Suprapubic skin (tissue), 4 donors: ENCODE measurements at regions not wholly inside any gene's neighbourhood (a gene's known extent, or its start where the extent isn't known, plus 50 kb on each side); places are given as distances from the start of the nearest gene placed in this dataset.

Source experiments
- DNase-seq, 2 donors: peaks; one replicate each; pipeline ENCODE4 v3.0.0-alpha.2; 2019; ENCODE audit warnings: low spot score in 2 of 2
- H3K27ac ChIP-seq: fragments of 200-600 bp; sonication (generic); one replicate; pipeline ENCODE4 v1.5.1; 2019
- H3K27me3 ChIP-seq: fragments of 200-600 bp; sonication (generic); one replicate; pipeline ENCODE4 v1.5.1; 2019
- H3K36me3 ChIP-seq: fragments of 200-600 bp; sonication (generic); one replicate; pipeline ENCODE4 v1.5.1; 2019
- H3K4me1 ChIP-seq: fragments of 200-600 bp; sonication (generic); one replicate; pipeline ENCODE4 v1.5.1; 2019
- H3K4me3 ChIP-seq: fragments of 200-600 bp; sonication (generic); one replicate; pipeline ENCODE4 v1.5.1; 2019; ENCODE audit warnings: mild to moderate bottlenecking
- H3K9me3 ChIP-seq: fragments of 200-600 bp; sonication (generic); one replicate; pipeline ENCODE4 v1.5.1; 2019
- CTCF ChIP-seq, 2 donors: fragments of 200-600 bp in 1 of 2; fragments of 450-650 bp in 1 of 2; sonication (generic) in 1 of 2; IDR thresholded peaks; one replicate each; pipeline ENCODE4 v1.5.1; 2016 to 2019; ENCODE audit warnings: antibody characterized with exemption in 2 of 2, mild to moderate bottlenecking in 1 of 2, moderate library complexity in 1 of 2
- EP300 ChIP-seq: sonication (generic); formaldehyde crosslinking; IDR thresholded peaks from one replicate; pipeline ENCODE4 v1.6.1; 2017; ENCODE audit warnings: antibody characterized with exemption
- POLR2A ChIP-seq, 2 donors: fragments of 450-650 bp; IDR thresholded peaks; one replicate each; pipeline ENCODE4 v1.6.1; 2017; ENCODE audit warnings: antibody characterized with exemption in 2 of 2, mild to moderate bottlenecking in 2 of 2, moderate library complexity in 2 of 2
- POLR2AphosphoS5 ChIP-seq, 3 donors: sonication (generic); formaldehyde crosslinking; IDR thresholded peaks; one replicate each; pipeline ENCODE4 v1.6.1; 2017; ENCODE audit warnings: antibody characterized with exemption in 3 of 3
- WGBS: methylation state at CpG from one replicate; pipeline ENCODE4 v1.1.5; 2018; 5-methylcytosine and 5-hydroxymethylcytosine counted together

DNA sequence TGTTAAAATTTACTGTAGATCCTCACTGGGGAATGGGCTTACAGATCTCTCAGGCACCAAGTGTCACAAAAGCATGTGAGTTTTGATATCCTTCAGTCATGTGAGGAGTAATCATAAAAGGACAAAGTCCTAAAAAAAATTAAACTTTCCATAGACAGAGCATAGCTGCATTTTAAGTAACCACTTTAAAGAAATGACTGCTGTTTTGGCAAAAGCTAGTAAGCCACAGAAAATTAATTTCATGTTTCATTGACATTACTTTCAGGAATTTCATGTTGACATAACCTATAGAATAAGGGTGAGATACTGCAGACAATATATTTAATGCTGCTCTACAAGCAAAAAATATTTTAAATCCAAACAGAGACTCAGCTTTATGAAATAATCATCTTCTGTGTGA, 156.3 kb downstream of the LYPLAL1 start:
- H3K27me3 ChIP-seq: no peaks in the 10 kb centered on the region
- no peaks in the 10 kb centered on the region for H3K4me1 ChIP-seq
- no peak overlapping the region for H3K27ac ChIP-seq
- H3K9me3 ChIP-seq: no peaks in the 10 kb centered on the region
- TF ChIP-seq EP300 (no peak), POLR2AphosphoS5 (IDR thresholded peaks at IDR 0.05) (no peak), POLR2A (IDR thresholded peaks at IDR 0.05) (no peak), CTCF (IDR thresholded peaks at IDR 0.05) (no peak)
- DNase-seq: no peak
- no peak overlapping the region for H3K4me3 ChIP-seq
- no peaks in the 10 kb centered on the region for H3K36me3 ChIP-seq

DNA sequence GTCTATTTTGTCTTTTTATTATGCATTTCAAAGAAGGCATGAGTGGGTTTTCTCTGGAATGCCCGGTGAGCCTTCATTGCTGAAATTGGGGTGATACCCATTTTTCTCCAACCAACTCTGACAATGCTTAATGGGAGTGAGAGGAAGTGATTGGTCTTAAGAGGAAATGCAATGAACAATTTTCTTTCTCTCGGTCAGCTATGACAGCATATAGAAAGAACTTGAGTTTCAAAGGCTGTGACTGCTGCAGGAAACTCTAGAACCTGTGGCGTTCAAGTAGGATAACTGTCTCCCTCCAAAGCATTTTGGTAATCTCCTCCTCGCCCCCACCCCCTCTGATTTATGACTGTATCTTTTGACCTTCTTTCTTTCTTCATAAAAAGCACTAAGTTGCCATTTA, 155.9 kb downstream of the LYPLAL1 start:
- Histone ChIP-seq H3K27me3 (no peaks in the 10 kb centered on the region), H3K36me3 (no peaks in the 10 kb centered on the region), H3K9me3 (no peaks in the 10 kb centered on the region), H3K27ac (no peak overlapping the region), H3K4me3 (no peak overlapping the region), H3K4me1 (no peaks in the 10 kb centered on the region)
- TF ChIP-seq POLR2AphosphoS5 (IDR thresholded peaks at IDR 0.05) (no peak), EP300 (no peak), POLR2A (IDR thresholded peaks at IDR 0.05) (no peak), CTCF (IDR thresholded peaks at IDR 0.05) (no peak)
- WGBS: 67% methylated on average over 4 of the region's 4 CpGs
- DNase-seq: no peak

- 92% methylated on average over 9 of the region's 9 CpGs for WGBS
- Histone ChIP-seq H3K36me3 (no peaks in the 10 kb centered on the region), H3K27me3 (no peaks in the 10 kb centered on the region), H3K4me1 (no peaks in the 10 kb centered on the region), H3K4me3 (no peak overlapping the region), H3K9me3 (no peaks in the 10 kb centered on the region), H3K27ac (no peak overlapping the region)
- no peak for DNase-seq
- TF ChIP-seq CTCF (IDR thresholded peaks at IDR 0.05) (no peak), POLR2AphosphoS5 (IDR thresholded peaks at IDR 0.05) (no peak), EP300 (no peak), POLR2A (IDR thresholded peaks at IDR 0.05) (no peak)
Observed at GRCh38 chr1:219326843-219327242, 153.2 kb downstream of the LYPLAL1 start.

GRCh38 chr1:219325368-219325742, 151.7 kb downstream of the LYPLAL1 start:
- Histone ChIP-seq H3K36me3 (no peaks in the 10 kb centered on the region), H3K9me3 (no peaks in the 10 kb centered on the region), H3K4me3 (no peak overlapping the region), H3K4me1 (no peaks in the 10 kb centered on the region), H3K27me3 (no peaks in the 10 kb centered on the region), H3K27ac (no peak overlapping the region)
- DNase-seq: no peak
- TF ChIP-seq POLR2A (IDR thresholded peaks at IDR 0.05): no peak
- TF ChIP-seq CTCF (IDR thresholded peaks at IDR 0.05): no peak
- no peak for TF ChIP-seq POLR2AphosphoS5 (IDR thresholded peaks at IDR 0.05)
- TF ChIP-seq EP300: no peak
- WGBS: 80% methylated on average over 1 of the region's 1 CpG

GRCh38 chr1:219324629-219325367, 151.1 kb downstream of the LYPLAL1 start:
- no peak overlapping the region for H3K4me3 ChIP-seq
- H3K9me3 ChIP-seq: no peaks in the 10 kb centered on the region
- 56% methylated on average over 6 of the region's 6 CpGs for WGBS
- no peaks in the 10 kb centered on the region for H3K36me3 ChIP-seq
- no peaks in the 10 kb centered on the region for H3K4me1 ChIP-seq
- no peak for DNase-seq
- TF ChIP-seq CTCF (IDR thresholded peaks at IDR 0.05): no peak
- no peak for TF ChIP-seq POLR2A (IDR thresholded peaks at IDR 0.05)
- no peak for TF ChIP-seq EP300
- no peak for TF ChIP-seq POLR2AphosphoS5 (IDR thresholded peaks at IDR 0.05)
- no peaks in the 10 kb centered on the region for H3K27me3 ChIP-seq
- H3K27ac ChIP-seq: no peak overlapping the region
